Testis (tissue), 2 donors: ENCODE measurements at regions not wholly inside any gene's neighbourhood (a gene's known extent, or its start where the extent isn't known, plus 50 kb on each side); places are given as distances from the start of the nearest gene placed in this dataset.

Experiments
- POLR2A ChIP-seq: fragments of 450-650 bp; IDR thresholded peaks from one replicate; pipeline ENCODE4 v1.6.1; 2017; ENCODE audit warnings: antibody characterized with exemption, mild to moderate bottlenecking, moderate library complexity
- TF ChIP-seq, protein P1 (sequence below), 3 experiments: fragments of 450-650 bp in 2 of 3; fragments of 200-600 bp in 1 of 3; sonication (generic) in 1 of 3; IDR thresholded peaks; one replicate each; pipeline ENCODE4 v1.5.1; 2016 to 2019; ENCODE audit warnings: antibody characterized with exemption in 3 of 3, mild to moderate bottlenecking in 2 of 3, moderate library complexity in 1 of 3

DNA sequence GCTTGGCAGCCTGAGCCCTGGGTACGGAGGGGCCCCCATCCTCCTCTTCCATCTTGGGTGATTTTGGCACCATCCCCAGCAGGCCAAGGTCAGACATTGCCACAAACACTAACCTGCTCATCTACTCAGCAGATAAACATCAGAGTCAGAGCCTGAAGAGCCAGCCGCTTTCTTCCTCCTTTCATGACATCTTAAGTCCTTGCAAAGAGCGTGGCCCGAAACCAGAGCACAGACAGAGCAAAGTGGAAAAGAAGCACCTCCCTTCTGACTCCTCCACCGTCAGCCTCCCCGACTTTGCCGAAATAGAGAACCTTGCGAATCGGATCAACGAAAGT lies 60.4 kb upstream of the RPH3AL start:
- TF ChIP-seq, protein P1, sequence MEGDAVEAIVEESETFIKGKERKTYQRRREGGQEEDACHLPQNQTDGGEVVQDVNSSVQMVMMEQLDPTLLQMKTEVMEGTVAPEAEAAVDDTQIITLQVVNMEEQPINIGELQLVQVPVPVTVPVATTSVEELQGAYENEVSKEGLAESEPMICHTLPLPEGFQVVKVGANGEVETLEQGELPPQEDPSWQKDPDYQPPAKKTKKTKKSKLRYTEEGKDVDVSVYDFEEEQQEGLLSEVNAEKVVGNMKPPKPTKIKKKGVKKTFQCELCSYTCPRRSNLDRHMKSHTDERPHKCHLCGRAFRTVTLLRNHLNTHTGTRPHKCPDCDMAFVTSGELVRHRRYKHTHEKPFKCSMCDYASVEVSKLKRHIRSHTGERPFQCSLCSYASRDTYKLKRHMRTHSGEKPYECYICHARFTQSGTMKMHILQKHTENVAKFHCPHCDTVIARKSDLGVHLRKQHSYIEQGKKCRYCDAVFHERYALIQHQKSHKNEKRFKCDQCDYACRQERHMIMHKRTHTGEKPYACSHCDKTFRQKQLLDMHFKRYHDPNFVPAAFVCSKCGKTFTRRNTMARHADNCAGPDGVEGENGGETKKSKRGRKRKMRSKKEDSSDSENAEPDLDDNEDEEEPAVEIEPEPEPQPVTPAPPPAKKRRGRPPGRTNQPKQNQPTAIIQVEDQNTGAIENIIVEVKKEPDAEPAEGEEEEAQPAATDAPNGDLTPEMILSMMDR (IDR thresholded peaks at IDR 0.05), result no peak
- no peak for TF ChIP-seq POLR2A
